GM21423 (cell line): ENCODE measurements at regions not wholly inside any gene's neighbourhood (a gene's known extent, or its start where the extent isn't known, plus 50 kb on each side); places are given as distances from the start of the nearest gene placed in this dataset.

Experiments
- ATAC-seq: cut with Tn5 transposase; IDR thresholded peaks from one replicate; pipeline ENCODE4 v1.9.1; 2021; ENCODE audit warnings: mild to moderate bottlenecking, moderate library complexity; ENCODE audit not compliant: unreplicated experiment

DNA sequence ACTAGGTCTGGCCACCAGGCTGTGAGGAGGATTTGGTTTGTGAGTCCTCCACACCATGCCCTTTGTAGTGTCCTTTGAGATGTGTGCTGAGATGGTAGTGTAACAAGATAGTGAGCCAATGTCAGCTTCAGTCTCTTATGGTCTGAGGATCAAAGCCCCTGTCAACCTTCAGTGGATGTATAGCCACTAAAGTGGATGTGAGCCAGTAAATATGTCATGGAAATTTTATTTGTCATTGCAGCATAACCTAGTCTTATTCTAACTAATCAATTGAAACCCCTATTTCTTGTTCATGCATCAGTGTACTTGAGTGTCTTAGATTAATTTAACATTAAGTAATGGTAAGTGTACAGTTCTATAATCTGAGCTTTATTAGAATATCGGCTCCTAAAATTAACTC is 51.0 kb upstream of the WAC start:
- no peak for ATAC-seq
